ENCODE measurements at regions not wholly inside any gene's neighbourhood (a gene's known extent, or its start where the extent isn't known, plus 50 kb on each side); places are given as distances from the start of the nearest gene placed in this dataset.

DNA sequence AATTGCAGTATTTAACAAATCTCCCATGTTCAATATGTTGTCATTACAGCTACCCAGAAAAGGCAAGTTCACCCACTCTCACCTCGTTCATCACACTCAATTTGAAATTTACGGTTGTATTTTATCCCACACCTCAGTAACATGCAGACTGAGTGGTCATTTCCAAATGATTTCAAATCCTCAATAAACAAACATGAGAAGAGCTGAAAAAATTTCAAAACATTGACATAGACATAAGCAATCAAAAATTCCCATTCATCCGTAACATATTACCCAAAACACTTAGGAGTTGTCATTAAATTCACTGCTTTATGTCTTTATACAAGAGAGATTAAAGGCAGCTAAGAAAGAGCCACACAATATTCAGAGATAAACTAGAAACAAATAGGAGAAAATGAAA lies 61.7 kb upstream of the NEBL start:
- DNase-seq: no peak

GRCh38 chr10:20958225-20958624 lies 61.1 kb upstream of the NEBL start:
- DNase-seq: no peak

DNA sequence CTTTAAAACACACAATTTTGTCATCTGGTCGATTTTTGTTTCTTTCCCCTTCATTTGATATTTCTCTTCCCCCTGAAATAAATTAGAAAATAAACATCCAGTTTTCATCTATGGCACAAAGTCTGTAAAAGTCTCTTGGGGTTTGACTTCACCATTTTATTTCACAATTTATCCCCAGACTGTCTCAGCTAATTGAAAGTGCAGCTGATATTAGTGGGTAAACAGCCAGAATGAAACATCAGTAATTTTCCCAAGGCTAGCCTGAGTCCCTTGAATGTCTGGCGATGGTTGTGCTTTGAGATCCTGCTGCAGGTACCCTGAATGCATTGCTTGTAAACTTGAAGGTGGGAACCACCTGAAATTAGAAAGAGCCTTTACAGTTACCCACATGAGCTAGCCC lies 60.6 kb upstream of the NEBL start:
- no peak for DNase-seq

- no peak for DNase-seq
Observed at GRCh38 chr10:20956843-20957242, 59.7 kb upstream of the NEBL start.

DNA sequence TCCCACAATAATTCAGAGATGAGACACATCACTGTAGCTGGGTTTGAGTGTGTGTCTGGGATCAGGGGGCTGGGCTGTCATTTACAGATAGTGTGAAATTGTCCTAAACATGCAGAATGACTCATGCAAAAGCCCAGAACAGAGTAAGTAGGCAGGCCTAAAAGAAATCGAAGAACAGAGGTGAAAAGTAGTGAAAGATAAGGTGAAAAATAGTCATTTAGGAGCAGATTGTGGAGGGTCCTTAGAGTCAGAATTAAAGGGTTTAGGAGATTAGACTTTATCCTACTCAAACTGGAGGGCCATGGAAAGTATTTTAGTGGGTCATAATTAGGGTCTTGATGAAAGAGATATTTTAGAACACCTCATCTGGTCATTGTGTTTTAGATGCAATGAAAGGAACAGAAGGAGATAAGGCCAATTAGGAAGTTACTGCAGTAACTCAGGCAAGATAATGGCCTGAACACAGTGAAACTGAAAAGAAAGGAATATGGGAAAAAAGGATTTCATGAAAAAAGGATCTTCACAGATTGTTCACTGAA lies 58.3 kb upstream of the NEBL start:
- DNase-seq: no peak

GRCh38 chr10:20954519-20954918 lies 57.4 kb upstream of the NEBL start:
- no peak for DNase-seq

DNA sequence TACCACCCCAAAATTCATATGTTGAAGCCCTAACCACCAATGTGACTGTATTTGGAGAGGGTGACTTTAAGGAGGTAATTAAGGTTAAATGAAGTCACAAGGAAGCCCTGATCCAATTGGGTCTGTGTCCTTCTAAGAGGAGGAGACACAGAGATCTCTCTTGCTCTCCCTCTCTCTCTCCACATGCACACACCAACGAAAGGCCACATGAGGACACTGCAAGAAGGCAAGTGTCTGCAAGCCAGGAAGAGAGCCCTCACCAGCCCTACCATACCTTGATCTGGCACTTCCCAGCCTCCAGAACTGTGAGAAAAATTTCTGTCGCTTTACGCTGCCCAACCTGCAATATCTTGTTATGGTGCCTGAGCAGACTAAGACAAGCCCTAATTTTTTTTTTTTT lies 56.0 kb upstream of the NEBL start:
- DNase-seq: no peak

DNA sequence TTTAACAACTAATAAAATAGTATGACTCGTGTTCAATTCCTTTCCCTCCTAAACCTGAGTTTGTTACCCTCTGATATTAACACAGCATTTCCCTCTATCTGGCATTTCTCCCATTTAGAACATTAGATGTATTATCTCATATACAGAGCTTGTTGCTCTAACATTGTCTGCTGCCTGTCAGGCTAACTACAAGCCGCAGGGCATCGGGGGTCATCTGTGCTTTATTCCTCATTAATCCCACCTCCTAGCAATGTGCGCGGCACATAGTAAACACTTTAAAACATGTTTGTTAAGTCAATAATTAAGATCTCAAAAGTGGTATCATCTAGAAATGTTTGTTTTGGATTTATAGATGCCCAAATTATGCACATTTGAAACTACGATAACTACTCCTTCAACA lies 52.9 kb upstream of the NEBL start:
- no peak for DNase-seq

- DNase-seq: no peak
Observed at GRCh38 chr10:20948686-20949327, 51.7 kb upstream of the NEBL start.
